Psoas muscle (tissue), 7 donors: ENCODE measurements at regions not wholly inside any gene's neighbourhood (a gene's known extent, or its start where the extent isn't known, plus 50 kb on each side); places are given as distances from the start of the nearest gene placed in this dataset.

ENCODE experiments used
- ATAC-seq, 4 donors: fragments of 200-7000 bp; cut with Tn5 transposase; one replicate each; pipeline ENCODE4 v1.9.1; 2020; ENCODE audit warnings: moderate library complexity in 3 of 4, mild to moderate bottlenecking in 2 of 4
- DNase-seq, 2 donors: peaks; one replicate each; pipeline ENCODE4 v3.0.0-alpha.2; 2020
- H3K27ac ChIP-seq: fragments of 200-600 bp; one replicate; pipeline ENCODE4 v1.8.0; 2022
- H3K27me3 ChIP-seq, 3 donors: fragments of 200-600 bp in 1 of 3; one replicate each; pipeline versions ENCODE4 v1.6.1 to v1.8.0; 2013 to 2022; ENCODE audit warnings: low read length in 2 of 3, mild to moderate bottlenecking in 2 of 3, moderate library complexity in 1 of 3; ENCODE audit not compliant: insufficient read depth in 3 of 3
- H3K36me3 ChIP-seq, 2 donors: fragments of 200-600 bp in 1 of 2; one replicate each; pipeline versions ENCODE4 v1.6.1 to v1.8.0; 2013 to 2022; ENCODE audit warnings: low read depth in 1 of 2, mild to moderate bottlenecking in 1 of 2, moderate library complexity in 1 of 2; ENCODE audit not compliant: insufficient read depth in 1 of 2
- H3K4me1 ChIP-seq: fragments of 200-600 bp; one replicate; pipeline ENCODE4 v1.8.0; 2022
- H3K4me3 ChIP-seq: fragments of 200-600 bp; one replicate; pipeline ENCODE4 v1.8.0; 2022; ENCODE audit warnings: mild to moderate bottlenecking
- H3K9me3 ChIP-seq: fragments of 200-600 bp; one replicate; pipeline ENCODE4 v1.8.0; 2022
- CTCF ChIP-seq: fragments of 200-600 bp; IDR thresholded peaks from one replicate; pipeline ENCODE4 v1.8.0; 2022; ENCODE audit warnings: antibody characterized with exemption
- WGBS, 3 donors: extraction: QIAGEN DNeasy Blood & Tissue Kit; methylation state at CpG; one replicate each; pipeline versions ENCODE4 v1.1.6 to v1.1.7; 2013; 5-methylcytosine and 5-hydroxymethylcytosine counted together
- intact Hi-C, 2 donors: fragments of 100-400 bp; cut with DNase I; formaldehyde crosslinking; loops; one replicate each; pipeline versions ENCODE4 v1.11.0 to v1.14.2; 2022
- donor health status: healthy with polysubstance abuse.
- donor health status: DM: no; HTN: no; CAD: no; lungs with moderate emphysema.
- donor health status: Bipolar disorder and iron deficiency.
- donor health status: healthy.
- donor health status: DM: yes; HTN: yes; CAD: no.
- donor health status: DM: no; HTN: no; CAD: no.
- donor health status: DM: yes; HTN: yes; CAD: no.

GRCh38 chr5:152226191-152226590 is 178.9 kb downstream of the NMUR2 start:
- no peaks in the 10 kb centered on the region for H3K4me1 ChIP-seq
- intact Hi-C loops = no loop called here
- H3K9me3 ChIP-seq = no peaks in the 10 kb centered on the region
- no peak overlapping the region for H3K27ac ChIP-seq
- no peaks in the 10 kb centered on the region for H3K27me3 ChIP-seq
- 72 to 76% (median 73%) methylated on average over 7 of the region's 7 CpGs for WGBS, 3 donors
- no peak for TF ChIP-seq CTCF
- H3K36me3 ChIP-seq = no peaks in the 10 kb centered on the region
- ATAC-seq (no peak), DNase-seq (no peak)
- no peak overlapping the region for H3K4me3 ChIP-seq

GRCh38 chr5:152221721-152222629 is 183.1 kb downstream of the NMUR2 start:
- Histone ChIP-seq H3K9me3 (no peaks in the 10 kb centered on the region), H3K4me3 (no peak overlapping the region), H3K4me1 (no peaks in the 10 kb centered on the region), H3K36me3 (no peaks in the 10 kb centered on the region), H3K27me3 (no peaks in the 10 kb centered on the region), H3K27ac (no peak overlapping the region)
- intact Hi-C loops = no loop called here
- no peak for TF ChIP-seq CTCF
- 57 to 76% (median 59%) methylated on average over 5 of the region's 5 CpGs for WGBS, 3 donors
- no peak for DNase-seq
- peak in 3 of 4 donors; percentile 48 to 81 (median 62) for ATAC-seq

GRCh38 chr5:152218694-152219093 is 186.4 kb downstream of the NMUR2 start:
- no peak for TF ChIP-seq CTCF
- no peaks in the 10 kb centered on the region for H3K4me1 ChIP-seq

GRCh38 chr5:152205804-152206203 is 199.3 kb downstream of the NMUR2 start:
- H3K27me3 ChIP-seq = no peaks in the 10 kb centered on the region
- no peak for DNase-seq
- WGBS, 3 donors = 0 to 47% (median 29%) methylated on average over 1 of the region's 1 CpG
- no peaks in the 10 kb centered on the region for H3K4me1 ChIP-seq
- no peaks in the 10 kb centered on the region for H3K9me3 ChIP-seq
- ATAC-seq = no peak
- no peak overlapping the region for H3K4me3 ChIP-seq
- no peaks in the 10 kb centered on the region for H3K36me3 ChIP-seq
- no peak overlapping the region for H3K27ac ChIP-seq
- intact Hi-C loops = no loop called here
- TF ChIP-seq CTCF = no peak

More at GRCh38 chr5:152218694-152219093, 186.4 kb downstream of the NMUR2 start:
- Histone ChIP-seq H3K27ac (no peak overlapping the region), H3K9me3 (no peaks in the 10 kb centered on the region), H3K36me3 (no peaks in the 10 kb centered on the region), H3K27me3 (no peaks in the 10 kb centered on the region), H3K4me3 (no peak overlapping the region)
- DNase-seq (no peak), ATAC-seq (peak in 1 of 4 donors; percentile 31)
- intact Hi-C loops = no loop called here
- 49 to 69% (median 61%) methylated on average over 3 of the region's 3 CpGs for WGBS, 3 donors
